D341Med (cell line): ENCODE measurements at regions not wholly inside any gene's neighbourhood (a gene's known extent, or its start where the extent isn't known, plus 50 kb on each side); places are given as distances from the start of the nearest gene placed in this dataset.

ENCODE experiments used
- DNase-seq: peaks from one replicate; pipeline ENCODE4 v3.0.0; 2012; ENCODE audit warnings: low spot score

DNA sequence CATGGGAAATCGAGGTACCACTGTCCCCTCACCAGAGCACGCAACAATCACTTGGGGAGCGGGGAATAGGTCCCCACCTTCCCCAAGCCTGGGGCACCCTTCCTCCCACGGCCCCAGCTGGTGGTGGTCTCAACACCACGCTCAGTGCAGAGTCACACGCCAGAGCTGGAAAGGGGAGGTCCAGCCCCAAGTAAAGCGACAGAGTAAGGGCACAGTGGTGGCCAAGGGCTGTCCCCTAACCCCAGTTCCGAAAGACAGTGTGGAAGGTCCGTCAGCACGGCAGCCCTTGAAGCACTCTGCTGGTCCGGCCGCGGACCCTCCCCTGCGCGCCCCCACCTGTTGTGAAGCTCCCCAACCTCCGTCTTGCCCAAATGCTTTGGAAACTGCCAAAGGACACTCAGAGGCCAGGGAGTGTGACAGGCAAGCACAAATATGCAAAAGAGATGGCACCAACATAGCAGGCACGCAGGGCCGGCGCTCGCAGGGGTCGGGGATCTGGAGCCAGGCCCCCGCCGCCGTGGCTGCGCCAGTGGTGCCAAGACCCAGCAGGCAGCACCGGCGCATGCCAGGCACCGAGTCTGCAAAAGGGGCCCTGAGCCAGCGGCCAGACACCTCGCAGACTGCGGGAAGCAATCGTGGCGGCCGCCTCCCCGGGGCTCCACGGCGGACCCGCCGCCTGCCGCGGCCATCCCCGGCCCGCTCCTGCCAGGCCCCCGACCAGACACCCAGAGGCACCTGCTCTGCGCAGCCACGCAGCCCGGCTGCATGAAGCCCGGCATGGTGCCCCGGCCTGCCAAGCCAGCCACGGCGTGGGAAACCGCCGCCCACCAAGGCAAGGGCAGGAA is 51.6 kb upstream of the SRRM3 start:
- peak; percentile 21 for DNase-seq
